GM06990 (cell line): ENCODE measurements at regions not wholly inside any gene's neighbourhood (a gene's known extent, or its start where the extent isn't known, plus 50 kb on each side); places are given as distances from the start of the nearest gene placed in this dataset.

ENCODE experiments used
- DNase-seq: peaks from one replicate; pipeline ENCODE4 v3.0.0-alpha.2; 2011; ENCODE audit not compliant: insufficient read length; ENCODE audit errors: extremely low read depth
- H3K27me3 ChIP-seq: replicated peaks from 2 replicates; pipeline ENCODE4 v1.6.0; 2011; ENCODE audit warnings: low read length; ENCODE audit not compliant: control insufficient read depth, insufficient read depth
- H3K36me3 ChIP-seq: 2 replicates; pipeline ENCODE4 v1.5.1; 2011; ENCODE audit warnings: low read length; ENCODE audit not compliant: control insufficient read depth, insufficient read depth
- H3K4me3 ChIP-seq: replicated peaks from 2 replicates; pipeline ENCODE4 v1.5.1; 2011; ENCODE audit warnings: low read depth, mild to moderate bottlenecking, control low read depth, low read length
- TF ChIP-seq, protein P1 (sequence below): IDR thresholded peaks from 2 replicates; pipeline ENCODE4 v1.5.1; 2011; ENCODE audit warnings: low read length, control low read depth, mild to moderate bottlenecking, inconsistent platforms; ENCODE audit not compliant: insufficient read depth, poor library complexity, severe bottlenecking

- DNase-seq = no peak
- no peak overlapping the region for H3K4me3 ChIP-seq
- TF ChIP-seq, protein P1, sequence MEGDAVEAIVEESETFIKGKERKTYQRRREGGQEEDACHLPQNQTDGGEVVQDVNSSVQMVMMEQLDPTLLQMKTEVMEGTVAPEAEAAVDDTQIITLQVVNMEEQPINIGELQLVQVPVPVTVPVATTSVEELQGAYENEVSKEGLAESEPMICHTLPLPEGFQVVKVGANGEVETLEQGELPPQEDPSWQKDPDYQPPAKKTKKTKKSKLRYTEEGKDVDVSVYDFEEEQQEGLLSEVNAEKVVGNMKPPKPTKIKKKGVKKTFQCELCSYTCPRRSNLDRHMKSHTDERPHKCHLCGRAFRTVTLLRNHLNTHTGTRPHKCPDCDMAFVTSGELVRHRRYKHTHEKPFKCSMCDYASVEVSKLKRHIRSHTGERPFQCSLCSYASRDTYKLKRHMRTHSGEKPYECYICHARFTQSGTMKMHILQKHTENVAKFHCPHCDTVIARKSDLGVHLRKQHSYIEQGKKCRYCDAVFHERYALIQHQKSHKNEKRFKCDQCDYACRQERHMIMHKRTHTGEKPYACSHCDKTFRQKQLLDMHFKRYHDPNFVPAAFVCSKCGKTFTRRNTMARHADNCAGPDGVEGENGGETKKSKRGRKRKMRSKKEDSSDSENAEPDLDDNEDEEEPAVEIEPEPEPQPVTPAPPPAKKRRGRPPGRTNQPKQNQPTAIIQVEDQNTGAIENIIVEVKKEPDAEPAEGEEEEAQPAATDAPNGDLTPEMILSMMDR = no peak
These were observed 327.1 kb downstream of the PTTG2 start for GRCh38 chr4:38287101-38287851.

GRCh38 chr4:38289553-38289952 lies 329.4 kb downstream of the PTTG2 start:
- TF ChIP-seq, protein P1 = no peak
- Histone ChIP-seq H3K27me3 (no peaks in the 10 kb centered on the region), H3K4me3 (no peak overlapping the region), H3K36me3 (no peaks in the 10 kb centered on the region)
- no peak for DNase-seq

More at GRCh38 chr4:38287101-38287851, 327.1 kb downstream of the PTTG2 start:
- no peaks in the 10 kb centered on the region for H3K27me3 ChIP-seq
- H3K36me3 ChIP-seq = no peaks in the 10 kb centered on the region

- DNase-seq = no peak
- H3K27me3 ChIP-seq = no peaks in the 10 kb centered on the region
- H3K4me3 ChIP-seq = no peak overlapping the region
- H3K36me3 ChIP-seq = no peaks in the 10 kb centered on the region
- TF ChIP-seq, protein P1 = no peak
These were observed 330.2 kb downstream of the PTTG2 start for GRCh38 chr4:38290366-38290765.

GRCh38 chr4:38290914-38291313 lies 330.7 kb downstream of the PTTG2 start:
- no peaks in the 10 kb centered on the region for H3K36me3 ChIP-seq
- DNase-seq = no peak
- TF ChIP-seq, protein P1 = no peak
- no peaks in the 10 kb centered on the region for H3K27me3 ChIP-seq
- H3K4me3 ChIP-seq = no peak overlapping the region

DNA sequence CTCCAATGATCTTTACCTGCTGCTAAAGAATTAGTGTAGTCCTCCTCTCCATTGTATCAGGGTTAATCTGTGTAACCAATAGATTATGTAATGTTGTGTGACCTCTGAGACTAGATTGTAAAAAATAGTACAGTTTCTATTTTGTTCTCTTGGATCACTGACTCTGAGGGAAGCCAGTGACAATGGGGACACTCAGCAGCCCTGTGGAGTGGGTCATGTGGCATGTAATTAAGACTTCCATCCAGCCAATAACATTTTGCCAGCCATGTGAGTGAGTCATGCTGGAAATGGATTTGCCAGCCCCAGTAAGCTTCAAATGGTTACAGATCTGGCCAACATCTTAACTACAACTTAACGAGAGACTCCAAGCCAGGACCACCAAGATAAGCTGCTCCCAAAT lies 332.3 kb downstream of the PTTG2 start:
- DNase-seq = no peak
- Histone ChIP-seq H3K36me3 (no peaks in the 10 kb centered on the region), H3K4me3 (no peak overlapping the region), H3K27me3 (no peaks in the 10 kb centered on the region)
- TF ChIP-seq, protein P1 = no peak
